Activated CD4-positive, alpha-beta T cell treated with anti-CD3 and anti-CD28 coated beads for 48 hours (primary cell): ENCODE measurements at regions not wholly inside any gene's neighbourhood (a gene's known extent, or its start where the extent isn't known, plus 50 kb on each side); places are given as distances from the start of the nearest gene placed in this dataset.
"Not testable (repeated sequence)": the region's sequence is repeated elsewhere in the genome, so short reads cannot be mapped to it uniquely, and the experiment has no call there.

Experiments
- DNase-seq: peaks from one replicate; pipeline ENCODE4 v3.0.0-alpha.2; 2020

DNA sequence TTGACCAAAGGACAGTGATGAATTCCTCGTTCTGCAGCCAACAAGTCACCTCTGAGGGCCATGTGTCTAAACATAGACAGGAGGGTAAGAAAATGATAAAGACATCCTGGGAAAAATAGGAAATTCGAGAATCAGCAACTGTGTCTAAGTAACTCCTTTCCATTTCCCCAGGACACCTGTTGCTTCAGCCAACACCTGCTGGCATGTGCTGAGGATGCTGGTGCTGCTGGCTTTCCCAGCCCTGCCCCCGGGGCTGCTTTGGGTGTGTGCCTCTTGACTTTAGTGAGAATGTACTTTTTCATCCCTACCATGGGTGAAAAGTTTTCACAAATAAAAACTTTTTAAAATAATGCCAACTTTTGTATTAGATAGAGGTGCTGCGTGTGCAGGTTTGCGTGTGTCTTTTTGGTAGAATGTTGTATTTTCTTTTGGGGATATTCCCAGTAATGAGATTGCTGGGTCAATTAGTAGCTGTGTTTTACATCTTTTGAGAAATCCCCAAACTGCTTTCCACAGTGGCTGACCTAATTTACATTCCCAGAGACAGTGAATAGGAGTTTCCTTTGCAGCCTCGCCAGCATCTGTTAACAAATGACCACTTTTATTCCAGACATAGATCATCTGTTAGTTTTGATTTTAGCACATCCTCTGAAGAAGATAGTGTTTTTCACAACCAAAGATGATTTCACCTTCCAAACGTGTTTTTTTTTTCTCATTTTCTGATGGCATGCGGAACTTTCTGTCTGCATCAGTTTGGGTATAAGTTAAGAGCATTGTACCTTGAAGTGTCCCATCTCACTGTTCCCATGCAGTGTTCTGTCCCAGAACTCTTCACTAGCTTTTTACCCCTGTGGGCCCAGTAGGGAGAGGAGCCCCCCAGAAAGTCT lies 104.2 kb upstream of the ACBD5 start:
- peak; percentile 17 for DNase-seq

DNA sequence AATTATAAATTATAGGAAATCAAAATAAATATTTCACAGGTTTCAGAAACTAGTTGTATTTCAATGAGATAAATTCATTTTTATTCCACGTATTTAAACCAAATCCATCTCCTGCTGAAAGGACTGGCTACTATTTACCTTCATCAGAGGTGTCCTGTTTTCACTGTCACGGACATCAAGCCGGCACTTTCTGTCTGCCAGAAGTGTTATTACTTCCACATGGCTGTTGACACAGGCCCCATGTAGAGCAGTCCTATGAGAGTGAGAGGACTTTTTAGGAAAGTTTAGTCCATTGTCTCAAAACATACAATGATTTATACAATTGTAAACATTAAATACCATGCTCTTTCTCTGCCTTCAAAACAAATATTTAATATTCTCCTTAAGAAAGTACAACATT lies 100.4 kb upstream of the ACBD5 start:
- DNase-seq, result no peak

DNA sequence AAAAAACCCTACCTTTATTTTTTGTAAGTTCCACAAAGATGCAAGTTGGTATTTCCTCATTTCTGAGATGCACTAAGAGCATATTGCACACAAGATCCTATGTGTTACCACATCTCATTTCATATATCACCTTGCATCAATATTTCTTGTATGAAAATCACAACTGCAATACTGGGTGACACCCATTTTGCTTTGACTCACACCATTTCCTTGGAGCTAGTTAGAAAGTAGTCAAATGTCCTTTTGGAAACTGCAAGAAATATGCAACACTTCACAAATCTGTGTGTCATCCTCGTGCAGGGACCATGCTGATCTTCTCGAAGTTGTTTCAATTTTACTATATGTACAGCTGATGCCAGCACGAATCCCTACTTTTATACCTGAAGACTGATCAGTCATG lies 94.6 kb upstream of the ACBD5 start:
- not testable (repeated sequence) for DNase-seq

DNA sequence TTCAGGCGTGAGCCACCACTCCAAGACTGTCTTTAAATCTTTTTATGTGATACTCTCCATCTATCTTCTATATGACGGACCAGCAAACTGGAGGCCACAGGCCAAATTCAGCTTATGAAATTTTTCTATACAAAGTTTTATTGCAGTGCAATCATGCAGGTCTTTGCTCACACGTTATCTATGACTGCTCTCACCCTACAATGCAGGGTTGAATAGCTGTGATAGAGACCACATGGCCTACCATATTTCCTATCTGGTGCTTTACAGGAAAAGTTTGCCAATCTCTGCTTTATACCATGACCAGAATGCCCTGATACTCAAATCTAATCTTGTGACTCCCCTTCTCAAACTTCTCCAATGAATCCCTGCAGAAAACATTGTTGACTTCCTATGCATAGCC lies 89.5 kb upstream of the ACBD5 start:
- no peak for DNase-seq

DNA sequence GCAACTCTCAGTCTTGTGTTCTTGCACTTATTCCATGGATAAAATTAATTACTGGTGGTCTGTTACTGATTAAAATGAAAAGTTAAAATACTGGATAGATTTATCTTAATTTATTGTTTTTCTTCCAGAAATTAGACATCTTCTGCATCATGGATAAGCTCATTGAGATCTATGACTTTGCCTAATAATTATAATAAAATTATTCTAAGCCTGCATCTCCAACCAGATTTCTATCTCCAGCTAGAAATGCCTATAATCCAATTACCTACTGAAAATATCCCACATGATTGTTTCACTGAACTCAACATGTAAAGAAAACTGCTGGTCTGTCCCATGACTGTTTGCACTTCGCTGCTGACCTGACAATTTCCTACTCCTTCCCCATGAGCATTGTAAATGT lies 88.3 kb upstream of the ACBD5 start:
- no peak for DNase-seq

DNA sequence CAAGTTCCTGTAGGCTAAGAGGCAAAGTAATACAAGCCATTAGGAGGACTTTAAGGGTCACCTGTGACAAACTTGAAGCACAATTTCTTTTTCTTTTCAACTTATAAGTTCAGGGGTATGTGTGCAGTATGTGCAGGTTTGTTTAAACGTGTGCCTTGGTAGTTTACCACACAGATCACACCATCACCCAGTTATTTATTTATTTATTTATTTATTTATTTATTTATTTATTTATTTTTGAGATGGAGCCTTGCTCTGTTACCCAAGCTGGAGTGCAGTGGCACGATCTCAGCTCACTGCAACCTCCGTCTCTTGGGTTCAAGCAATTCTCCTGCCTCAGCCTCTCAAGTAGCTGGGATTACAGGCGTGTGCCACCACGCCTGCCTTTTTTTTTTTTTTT lies 86.2 kb upstream of the ACBD5 start:
- DNase-seq, result not testable (repeated sequence)

DNA sequence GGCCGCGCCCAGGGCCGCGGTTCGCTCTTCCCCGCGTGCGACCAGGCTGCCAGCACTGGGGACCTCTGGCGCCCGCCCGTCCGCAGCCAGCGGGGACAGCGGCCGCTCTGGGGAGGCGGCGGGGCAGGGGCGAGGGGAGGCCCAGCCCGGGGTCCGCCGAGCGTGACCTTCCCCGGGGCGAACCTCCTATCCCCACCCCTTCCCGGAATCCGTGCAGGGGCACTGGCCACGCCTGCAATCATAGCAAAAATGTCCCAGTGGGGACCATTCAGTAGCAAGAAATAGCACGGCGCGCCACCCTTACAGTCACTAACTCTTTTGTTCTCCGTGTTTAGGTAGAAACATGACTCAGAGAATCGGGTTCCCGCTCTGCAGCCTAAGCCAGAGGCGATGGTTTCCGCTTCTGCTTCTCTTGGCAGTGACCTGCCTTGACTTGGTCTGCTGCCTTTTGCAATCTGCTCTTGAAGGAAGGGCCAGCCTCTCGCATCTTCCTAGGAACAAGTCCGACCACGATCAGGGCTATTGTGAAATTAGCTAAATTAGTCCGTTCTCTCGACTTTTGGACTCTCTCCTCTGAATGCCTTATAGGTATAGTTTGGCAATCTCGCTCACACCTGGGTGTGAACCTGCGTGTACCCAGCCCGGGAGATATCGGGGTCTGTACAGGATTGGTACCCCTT lies 79.3 kb upstream of the ACBD5 start:
- DNase-seq, result peak; percentile 66

DNA sequence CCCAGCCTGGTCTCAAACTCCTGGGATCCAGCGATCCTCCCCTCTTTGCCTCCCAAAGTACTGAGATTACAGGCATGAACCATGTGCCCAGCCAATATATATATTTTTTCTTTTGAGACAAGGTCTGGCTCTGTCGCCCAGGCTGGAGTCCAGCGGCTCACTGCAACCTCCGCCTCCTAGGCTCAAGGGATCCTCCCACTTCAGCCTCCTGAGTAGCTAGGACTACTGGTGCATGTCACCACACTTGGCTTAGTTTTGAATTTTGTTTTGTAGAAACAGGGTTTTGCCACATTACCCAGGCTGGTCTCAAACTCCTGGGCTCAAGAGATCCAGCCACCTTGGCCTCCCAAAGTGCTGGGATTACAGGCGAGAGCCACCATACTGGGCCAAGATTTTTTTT lies 78.5 kb upstream of the ACBD5 start:
- DNase-seq, result not testable (repeated sequence)

DNA sequence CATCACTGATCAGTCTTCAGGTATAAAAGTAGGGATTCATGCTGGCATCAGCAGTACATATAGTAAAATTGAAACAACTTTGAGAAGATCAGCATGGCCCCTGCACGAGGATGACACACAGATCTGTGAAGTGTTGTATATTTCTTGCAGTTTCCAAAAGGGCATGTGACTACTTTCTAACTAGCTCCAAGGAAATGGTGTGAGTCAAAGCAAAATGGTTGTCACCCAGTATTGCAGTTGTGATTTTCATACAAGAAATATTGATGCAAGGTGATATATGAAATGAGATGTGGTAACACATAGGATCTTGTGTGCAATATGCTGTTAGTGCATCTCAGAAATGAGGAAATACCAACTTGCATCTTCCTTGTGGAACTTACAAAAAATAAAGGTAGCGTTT lies 74.5 kb upstream of the ACBD5 start:
- peak; percentile 50 for DNase-seq

DNA sequence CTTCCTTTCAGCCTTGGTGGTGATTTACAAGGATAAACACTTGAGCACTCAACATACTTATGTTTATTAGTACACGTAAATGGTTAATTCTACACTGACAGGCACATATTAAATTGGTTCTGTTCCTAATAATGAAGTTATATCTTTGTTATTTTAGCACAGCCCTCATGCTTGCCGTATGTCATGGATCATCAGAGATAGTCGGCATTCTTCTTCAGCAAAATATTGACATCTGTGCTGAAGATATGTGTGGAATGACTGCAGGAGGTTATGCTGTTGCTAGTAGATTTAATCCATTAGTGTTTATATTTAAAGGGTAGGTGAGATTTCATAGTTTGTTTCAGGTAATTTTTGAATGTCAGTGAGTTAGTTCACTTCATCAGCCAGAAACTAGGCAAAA lies 73.0 kb upstream of the ACBD5 start:
- DNase-seq, result not testable (repeated sequence)

DNA sequence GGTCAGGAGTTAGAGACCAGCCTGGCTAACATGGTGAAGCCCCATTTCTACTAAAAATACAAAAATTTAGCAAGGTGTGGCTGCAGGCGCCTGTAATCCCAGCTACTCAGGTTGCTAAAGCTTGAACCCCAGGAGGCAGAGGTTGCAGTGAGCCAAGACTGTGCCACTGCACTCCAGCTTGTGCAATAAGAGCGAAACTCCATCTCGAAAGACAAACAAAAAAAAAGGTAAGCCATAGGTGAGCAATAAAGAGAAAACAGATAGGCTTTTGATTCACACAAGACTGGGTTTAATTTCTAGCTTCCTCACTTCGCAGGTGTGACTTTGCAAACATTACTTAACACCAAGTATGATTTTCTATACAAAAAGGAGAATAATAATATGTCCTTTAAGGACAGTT lies 72.3 kb upstream of the ACBD5 start:
- no peak for DNase-seq

DNA sequence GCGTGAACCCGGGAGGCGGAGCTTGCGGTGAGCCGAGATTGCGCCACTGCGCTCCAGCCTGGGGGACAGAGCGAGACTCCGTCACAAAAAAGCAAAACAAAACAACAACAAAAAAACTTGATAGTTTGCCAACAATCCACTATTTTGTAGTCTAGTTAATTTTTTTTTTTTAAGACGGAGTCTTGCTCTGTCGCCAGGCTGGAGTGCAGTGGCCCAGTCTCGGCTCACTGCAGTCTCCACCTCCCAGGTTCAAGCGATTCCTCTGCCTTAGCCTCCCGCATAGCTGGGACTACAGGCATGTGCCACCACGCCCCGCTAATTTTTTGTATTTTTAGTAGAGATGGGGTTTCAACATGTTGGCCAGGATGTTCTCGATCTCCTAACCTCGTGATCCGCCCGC lies 71.2 kb upstream of the ACBD5 start:
- DNase-seq, result not testable (repeated sequence)

DNA sequence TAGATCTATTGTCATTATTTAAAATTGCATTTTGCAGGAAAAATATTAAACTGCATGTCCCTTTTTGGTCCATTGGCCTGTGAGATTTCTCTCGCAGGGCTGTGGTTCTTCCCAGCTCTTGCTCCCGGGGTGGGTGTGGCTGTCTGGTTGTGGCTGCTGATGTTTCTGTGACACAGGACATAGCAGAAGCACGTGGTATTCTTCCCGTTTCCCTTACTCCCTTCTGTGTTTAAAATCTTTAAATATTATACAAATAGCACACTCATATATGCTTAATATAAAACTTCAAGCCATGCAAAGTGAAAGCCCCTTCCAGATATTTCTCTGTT lies 57.9 kb upstream of the ACBD5 start:
- DNase-seq, result not testable (repeated sequence)

DNA sequence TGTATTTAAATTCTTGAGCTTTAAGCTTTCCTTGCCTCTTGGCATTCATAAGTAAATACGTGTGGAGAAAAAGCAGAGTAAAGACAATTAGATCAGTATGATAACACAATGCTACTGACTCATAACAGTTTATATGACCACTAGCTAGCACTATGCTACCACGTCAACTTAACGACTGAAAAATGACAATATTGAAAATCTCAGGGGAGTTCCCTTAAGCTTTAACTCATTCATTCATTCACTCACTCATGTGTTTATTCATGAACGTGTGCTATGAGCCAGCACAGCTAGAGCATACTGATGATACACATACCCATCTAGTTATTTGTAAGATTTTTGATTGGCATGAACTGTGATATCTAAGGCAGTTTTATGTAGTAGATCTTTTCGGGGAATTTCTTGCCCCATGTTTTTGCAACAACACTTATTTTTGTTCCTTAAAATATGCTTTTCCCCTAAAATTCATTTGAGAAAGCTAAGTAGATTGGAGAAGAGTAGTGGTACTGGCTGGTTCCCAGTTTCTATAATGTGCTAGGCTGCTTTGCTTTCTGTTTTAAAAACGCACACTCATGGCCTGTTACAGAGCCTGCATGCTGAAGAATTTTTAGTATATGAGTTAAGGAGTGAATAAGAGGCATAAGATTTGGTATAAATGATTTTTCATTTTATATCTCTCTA lies 57.4 kb upstream of the ACBD5 start:
- no peak for DNase-seq

DNA sequence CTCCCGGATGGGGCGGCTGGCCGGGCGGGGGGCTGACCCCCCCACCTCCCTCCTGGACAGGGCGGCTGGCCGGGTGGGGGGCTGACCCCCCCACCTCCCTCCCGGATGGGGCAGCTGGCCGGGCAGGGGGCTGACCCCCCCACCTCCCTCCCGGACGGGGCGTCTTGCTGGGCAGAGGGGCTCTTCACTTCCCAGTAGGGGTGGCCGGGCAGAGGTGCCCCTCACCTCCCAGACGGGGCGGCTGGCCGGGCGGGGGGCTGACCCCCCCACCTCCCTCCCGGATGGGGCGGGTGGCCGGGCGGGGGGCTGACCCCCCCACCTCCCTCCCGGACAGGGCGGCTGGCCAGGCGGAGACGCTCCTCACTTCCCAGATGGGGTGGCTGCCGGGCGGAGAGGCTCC lies 55.7 kb upstream of the ACBD5 start:
- not testable (repeated sequence) for DNase-seq

DNA sequence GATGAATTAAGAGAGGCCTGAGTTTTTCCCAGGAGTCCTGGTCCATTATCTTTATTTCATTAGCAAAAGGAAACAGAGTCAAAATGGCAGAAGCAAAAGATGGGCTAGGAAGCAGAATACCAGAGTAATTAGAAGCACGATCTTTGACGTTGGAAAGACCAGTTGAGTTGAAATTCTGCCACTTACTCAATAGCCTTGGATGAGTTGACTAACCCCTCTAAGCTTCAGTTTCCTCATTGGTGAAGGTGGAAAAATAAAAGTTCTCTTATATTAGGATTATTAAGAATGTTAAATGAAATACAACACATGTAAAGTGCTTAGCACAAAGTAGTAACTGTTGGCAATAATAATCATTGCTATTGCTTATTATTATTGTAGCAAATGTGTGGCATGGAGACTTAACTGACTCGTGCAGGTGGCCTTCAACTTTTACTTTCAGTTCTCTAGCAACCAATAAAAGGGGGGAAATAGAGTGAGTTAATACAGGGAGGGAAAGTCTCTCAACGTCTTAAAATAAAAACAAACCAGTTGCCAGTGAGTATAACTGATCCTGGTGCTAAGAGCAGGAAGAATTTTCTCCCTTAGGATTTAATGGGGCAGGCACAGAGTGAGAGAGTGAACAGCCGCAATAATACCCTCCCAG lies 50.8 kb upstream of the ACBD5 start:
- not testable (repeated sequence) for DNase-seq
